ENCODE measurements at regions not wholly inside any gene's neighbourhood (a gene's known extent, or its start where the extent isn't known, plus 50 kb on each side); places are given as distances from the start of the nearest gene placed in this dataset.
"Not testable (repeated sequence)": the region's sequence is repeated elsewhere in the genome, so short reads cannot be mapped to it uniquely, and the experiment has no call there.

DNA sequence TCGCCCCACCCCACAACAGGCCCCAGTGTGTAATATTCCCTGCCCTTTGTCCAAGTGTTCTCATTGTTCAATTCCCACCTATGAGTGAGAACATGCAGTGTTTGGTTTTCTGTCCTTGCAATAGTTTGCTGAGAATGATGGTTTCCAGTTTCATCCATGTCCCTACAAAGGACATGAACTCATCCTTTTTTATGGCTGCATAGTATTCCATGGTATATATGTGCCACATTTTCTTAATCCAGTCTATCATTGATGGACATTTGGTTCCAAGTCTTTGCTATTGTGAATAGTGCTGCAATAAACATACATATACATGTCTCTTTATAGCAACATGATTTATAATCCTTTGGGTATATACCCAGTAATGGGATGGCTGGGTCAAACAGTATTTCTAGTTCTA, 132.7 kb downstream of the SNX10 start:
- not testable (repeated sequence) for DNase-seq (ENCODE audit: low read depth)

DNA sequence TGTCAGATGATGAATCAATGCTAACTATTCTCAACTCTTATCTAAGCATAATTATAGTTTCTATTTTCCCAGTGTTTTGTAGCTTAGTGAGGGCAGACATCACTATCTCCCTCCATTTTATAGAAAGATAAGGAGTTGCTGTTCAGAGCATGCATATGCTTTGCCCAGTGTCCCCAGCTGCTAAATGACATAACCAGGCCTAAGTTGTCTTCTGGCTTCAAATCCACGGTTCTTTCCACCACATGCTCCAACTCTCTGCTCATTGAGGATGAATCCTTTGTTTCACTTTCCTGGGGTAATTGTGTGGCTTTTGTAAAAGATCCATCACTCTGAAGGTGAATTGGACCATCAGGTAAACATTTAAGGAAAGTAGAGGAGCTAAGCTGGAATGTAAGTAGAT, 134.0 kb downstream of the SNX10 start:
- no peak for DNase-seq (ENCODE audit: low read depth)

DNA sequence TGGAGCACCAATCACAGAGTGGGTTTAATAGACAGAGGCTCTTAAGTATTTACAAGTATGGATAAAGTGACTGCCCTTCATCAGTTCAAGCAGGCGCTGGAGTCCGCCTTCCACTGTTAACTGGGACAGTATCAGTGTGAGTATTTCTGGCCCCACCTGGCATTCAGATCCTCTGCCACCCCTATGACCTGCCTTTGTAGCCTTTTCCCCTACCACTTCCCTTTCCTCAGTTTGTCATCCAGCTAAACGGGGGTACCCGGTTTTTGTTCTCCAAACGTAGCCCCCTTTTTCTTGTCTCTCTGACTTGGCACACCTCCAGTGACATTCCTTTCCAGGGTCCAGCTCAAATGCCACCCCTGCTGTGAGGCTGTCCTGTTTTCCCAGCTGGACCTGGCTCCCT, 134.4 kb downstream of the SNX10 start:
- DNase-seq (ENCODE audit: low read depth): no peak

DNA sequence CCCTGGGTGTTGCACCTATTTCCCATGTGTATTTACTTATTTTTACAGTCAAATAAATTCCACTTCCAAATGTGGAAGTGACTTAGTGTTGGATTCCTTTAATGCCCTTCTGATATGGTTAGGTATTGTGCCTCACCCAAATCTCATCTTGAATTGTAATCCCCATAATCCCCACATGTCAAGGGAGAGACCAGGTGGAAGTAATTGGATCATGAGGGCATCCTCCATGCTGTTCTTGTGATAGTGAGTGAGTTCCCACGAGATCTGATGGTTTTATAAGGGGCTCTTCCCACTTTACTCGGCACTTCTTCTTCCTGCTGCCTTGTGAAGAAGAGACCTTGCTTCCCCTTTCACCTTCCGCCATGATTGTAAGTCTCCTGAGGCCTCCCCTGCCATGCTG, 136.9 kb downstream of the SNX10 start:
- no peak for DNase-seq (ENCODE audit: low read depth)

DNA sequence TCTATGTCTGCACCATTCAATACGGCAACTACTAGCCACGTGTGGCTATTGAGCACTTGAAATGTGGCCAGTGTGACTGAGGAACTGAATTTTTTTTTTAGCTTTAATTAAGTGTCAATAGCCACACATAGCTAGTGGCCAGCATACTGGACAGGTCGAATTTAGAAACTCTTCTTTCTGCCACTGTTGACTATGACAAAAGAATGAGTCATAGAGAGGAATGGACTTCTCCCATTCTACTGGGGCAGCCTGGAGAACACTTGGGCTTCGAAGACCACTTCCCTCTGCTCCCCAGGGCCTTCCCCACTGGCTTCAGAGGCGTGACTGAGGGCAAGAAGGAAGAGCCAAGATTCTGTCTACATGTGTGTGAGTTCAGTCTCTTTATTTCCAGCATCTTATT, 137.5 kb downstream of the SNX10 start:
- DNase-seq (ENCODE audit: low read depth): peak; percentile 6

DNA sequence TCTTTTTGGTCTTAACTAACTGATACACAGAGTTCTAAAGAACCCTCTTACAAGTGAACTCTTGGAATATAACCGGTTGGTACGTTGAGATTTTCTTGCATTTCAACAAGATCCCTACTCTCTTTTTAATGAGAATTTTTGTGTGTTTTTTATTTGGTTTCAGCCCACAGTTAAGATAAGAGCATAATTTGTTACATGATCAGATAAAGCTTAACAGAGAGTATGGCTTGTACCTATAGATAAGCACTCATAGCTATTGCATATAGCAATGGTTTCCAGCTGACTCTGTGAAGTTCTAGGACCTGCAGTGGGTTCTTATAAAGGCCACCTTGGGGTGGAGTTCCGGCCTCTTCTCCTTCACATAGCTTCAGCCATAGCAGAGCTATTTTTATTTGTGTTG, 143.3 kb downstream of the SNX10 start:
- DNase-seq (ENCODE audit: low read depth): no peak

DNA sequence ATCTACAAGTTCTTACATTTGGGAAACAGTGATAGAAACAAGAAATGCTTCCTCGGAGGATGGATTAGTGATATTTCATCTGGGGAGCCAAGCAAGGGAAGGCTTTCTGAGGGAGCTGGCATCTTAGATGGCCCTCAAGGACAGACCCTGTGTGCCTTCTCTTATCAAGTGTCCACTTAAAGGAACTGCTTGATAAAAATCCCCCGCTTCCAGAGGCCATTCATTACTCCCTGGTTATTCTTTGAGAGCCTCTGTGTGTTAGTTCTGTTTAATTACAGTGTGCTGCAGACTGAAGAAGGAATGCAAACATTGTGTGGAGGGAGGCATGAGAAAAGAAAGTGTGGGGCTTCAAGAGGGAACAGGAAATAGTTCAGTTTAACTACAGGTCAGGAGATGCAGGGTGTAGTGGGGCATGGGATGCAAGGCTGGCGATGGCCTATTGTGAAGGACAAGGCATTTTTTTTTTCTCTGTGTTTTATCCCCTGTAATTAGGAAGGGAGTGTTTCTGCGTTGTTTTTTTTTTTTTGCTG, 145.4 kb downstream of the SNX10 start:
- no peak for DNase-seq (ENCODE audit: low read depth)

DNA sequence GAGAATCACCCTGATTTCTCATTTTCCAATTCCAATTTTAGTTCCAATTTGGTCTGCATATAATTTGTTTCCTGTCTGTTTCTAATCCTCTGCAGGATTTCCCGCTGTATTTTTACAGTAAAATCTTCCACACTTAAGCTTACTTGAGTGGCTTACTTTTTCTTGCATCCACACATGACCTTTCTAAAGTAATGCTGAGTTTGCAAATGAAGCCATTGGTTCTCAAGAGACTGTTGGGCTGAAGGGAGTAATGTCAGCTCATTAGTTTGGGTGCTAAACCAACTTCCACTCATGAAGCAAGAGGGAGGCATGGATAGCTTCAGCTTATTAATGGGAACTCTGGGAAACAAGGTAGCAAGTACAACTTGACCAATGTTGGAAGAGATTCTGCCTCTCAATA, 146.4 kb downstream of the SNX10 start:
- no peak for DNase-seq (ENCODE audit: low read depth)

DNA sequence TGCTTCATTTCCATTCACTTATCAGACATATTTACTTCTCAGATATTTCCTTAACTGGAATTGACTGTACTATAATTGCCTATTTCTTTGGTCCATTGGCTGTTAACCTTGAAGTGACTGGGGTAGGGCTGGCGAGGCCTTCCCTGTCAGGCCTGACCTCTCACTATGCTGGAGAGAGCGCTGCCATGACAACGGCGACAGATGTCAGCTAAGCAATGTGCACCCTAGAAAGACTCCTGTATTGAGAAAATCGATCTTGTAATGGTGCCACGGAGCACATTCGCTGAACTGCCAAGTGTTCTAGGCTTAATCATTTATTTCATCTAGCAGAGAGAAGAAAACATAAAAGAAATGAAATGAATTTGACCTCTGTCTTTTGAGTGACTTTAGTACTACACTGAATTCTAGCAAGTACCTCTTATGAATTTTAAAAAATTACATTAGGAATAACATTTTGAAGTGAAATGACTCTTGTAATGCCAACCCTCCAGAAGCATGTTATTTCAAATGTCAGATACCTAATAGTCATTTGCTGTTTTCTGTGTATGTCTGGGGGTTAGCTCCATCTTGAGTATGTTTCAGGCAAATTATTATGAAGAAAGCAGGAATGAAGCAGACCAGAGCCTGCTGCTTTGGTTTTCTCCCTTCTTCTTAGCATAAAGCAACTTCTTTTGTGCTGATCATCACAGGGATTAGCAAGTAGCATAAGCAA, 148.0 kb downstream of the SNX10 start:
- DNase-seq (ENCODE audit: low read depth): no peak

DNA sequence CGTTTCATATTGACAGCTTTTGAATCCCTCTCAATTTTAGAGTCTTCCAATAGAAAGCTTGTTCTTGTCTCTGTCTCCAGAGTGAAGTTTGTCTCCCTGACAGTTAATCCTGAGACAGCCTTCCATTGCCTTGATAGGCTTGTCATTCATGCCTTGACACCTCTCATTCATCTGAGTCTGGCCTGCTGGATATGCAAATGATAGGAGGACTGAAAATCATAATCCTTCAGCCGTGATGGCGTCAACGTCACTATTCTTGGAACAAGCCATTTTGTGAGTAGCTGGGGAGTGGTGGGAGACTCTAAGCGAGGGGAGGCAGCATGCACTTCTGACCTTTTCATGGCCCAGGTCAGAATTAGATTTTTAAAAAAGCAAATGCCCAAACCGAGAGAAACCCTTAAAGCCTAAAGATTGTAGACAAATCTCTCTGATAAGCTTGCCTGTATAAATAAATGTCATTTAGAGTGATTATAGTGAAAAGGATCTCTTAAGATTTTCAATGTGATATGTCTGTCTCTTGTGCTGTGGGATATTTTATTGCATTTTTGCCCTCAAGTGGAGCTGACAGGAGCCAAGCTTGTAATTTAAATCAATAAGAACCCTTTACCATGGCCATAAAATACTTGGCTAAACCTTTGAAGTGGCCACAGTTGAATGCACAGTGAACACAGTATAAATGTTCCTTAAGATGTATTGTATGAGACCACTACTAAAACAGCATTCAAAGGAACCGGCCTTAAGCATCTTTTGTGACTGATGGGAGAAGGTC, 148.8 kb downstream of the SNX10 start:
- no peak for DNase-seq (ENCODE audit: low read depth)

DNA sequence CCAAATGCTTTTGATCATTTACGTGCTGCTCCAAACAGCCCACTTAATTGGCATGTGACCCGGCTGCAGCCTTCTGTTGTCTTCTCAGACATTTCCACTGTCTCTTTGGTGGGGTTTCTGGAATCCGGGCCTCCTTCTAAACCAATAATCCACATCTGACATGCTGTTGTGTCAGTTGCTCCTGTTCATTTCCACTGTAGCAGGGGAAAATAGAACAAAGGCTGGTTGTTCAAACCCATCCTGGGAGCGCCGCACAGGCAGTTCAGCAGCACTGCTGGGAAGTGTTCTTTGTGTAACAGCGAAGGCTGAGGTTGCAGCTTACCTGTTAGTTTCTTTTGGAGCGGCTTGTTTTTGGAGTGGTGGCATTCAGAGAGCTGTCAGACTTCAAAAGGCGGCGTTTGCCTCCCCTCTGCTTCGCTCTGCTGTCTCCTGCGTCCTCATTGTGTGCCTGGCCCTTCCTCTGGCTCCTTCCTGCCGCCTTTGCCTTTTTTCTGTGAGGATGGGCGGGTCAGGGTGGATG, 149.4 kb downstream of the SNX10 start:
- DNase-seq (ENCODE audit: low read depth): no peak

DNA sequence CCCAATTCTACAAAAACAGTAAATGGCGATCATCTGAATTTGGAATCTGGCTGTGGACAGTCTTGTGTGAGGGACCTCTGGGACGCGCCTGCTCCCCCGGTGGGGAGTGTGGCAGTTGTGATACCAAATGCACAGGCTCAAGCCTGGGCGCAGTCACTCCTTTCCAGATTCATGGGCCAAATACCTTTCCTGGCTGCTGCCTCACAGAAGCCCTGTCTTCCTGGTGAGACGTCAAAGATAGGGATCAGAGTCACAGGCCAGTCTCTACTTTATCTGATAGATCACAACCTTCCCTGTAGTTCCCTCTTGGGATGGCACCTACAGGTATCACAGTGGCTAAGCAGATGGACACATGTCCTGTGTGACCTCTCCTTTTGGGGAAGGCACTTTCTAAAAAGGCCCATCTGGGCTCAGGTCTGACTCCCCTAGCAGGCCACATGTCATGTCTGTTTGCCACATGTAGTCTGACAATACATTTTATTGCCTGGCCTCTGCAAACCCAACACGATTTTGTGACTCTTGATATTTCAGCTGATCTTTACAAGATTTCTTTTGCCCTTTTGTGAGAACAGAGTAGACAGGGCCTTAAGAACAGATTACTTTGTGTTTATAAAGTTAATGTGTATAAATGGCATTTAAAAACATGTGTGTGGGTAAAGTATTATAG, 150.1 kb downstream of the SNX10 start:
- no peak for DNase-seq (ENCODE audit: low read depth)

DNA sequence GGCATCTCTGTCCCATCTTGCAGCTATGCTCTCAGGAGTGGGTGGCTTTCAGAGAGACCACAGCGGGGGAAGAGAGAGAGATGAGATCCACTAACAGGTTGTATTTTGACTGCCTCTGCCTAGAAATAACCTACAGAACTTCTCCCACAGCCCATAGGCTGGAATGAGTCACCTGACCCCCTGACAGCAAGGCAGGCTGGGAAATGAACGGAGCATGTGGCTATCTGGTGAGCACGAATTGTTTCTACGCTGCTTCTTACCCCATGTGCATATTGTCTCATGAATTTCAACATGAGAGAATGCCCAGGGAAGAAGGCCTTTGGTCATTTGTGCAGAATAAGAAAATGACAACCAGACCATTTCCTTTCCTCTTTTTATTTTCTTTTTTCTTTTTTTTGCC, 151.3 kb downstream of the SNX10 start:
- no peak for DNase-seq (ENCODE audit: low read depth)

DNA sequence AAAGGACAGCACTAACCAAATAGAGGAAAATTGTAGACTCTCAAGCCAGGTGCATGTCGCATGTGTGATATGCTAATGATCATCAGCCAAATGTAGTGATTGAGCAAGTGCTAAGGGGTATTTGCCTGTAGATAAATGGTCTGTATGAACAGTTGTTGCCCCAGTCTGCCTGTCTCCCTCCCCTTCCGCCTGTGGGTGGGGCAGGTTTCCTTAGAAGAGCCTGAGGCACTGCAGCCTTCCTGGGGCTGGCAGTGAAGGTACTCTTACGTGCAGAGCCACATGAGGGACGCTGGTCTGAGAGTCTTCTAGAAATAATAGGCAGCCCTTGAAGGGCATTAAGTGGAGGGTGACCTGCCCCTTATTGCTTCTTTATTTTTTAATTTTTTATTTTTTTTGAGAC, 152.1 kb downstream of the SNX10 start:
- DNase-seq (ENCODE audit: low read depth): no peak

DNA sequence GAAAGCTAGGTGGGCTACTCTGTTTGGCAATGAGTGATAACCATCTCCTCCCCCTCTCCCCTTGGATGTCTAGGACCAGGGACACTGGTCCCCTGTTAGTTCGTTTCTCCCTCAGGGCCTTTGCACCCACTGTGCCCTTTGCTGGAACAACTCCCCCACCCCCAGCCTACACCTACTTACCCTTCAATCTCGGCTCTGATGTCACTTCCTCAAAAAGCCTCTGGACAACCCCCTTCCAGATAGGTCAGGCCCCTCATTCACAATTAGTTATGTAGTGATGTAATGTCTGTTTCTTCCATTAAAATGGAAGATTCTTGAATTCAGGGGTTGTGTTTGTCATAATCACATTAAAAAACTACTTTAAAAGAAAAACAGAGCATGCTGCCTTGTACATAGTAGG, 152.9 kb downstream of the SNX10 start:
- no peak for DNase-seq (ENCODE audit: low read depth)

DNA sequence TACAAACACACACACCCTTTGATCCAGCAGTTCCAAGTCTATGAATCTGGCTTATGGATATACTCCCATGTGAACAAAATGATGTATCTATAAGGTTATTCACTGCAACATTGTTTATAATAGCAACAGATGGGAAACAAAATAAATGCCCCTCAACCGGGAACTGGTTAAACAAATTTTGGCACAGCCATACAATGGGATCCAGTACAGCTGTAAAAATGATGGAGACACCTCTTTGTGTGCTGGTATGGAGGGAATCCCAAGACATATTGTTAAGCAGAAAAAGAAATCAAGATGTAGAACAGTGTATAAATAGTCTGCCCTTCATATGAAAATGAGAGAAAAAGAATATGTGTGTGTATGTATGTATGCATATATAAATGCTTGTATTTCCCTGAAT, 155.5 kb downstream of the SNX10 start:
- no peak for DNase-seq (ENCODE audit: low read depth)

DNA sequence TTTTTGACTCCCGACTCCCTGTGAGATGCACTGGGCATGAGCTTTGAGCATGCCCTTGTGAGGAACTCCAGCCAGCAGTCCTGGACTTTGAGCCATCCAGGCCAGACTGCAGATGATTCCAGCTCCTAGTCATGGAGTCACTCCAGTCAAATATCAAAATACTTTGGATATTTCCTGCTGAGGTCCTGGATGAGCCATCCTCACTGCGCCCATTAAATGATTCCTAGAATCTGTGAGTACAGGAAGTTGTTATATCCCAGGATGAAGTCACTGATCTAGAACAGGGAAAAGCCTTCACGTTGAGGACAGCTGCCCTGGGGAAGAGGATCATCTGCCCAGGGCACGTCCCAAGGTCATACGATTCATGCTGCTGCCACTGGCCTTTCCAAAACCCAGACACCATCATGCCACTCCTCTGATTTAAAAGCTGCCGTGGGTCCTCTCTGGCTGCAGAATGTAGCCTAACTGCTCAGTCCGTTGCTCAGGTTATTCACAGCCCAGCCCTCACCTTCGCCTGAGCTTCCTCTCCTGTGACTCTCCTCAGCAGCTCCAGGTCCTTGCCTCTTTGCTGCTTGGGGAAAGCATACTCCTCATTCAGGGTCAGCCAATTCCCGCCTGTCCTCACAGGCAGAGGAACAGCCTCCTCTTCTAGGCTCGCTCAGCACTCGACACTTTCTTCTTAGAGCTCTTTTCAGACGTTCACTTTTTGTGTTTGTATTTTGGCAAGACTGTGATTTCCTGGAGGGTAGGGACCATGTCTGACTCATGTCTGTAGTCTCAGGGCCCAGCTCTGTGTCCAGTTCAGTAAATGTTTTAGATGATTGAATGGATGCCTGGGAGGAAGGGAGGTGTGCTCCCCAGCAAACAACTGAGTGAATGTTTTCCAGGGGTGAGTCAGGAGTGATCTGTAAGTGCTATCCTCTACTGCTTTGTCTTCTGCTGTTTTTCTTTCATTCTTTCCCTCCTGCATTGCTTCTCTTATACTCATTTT, 157.8 kb downstream of the SNX10 start:
- no peak for DNase-seq (ENCODE audit: low read depth)

DNA sequence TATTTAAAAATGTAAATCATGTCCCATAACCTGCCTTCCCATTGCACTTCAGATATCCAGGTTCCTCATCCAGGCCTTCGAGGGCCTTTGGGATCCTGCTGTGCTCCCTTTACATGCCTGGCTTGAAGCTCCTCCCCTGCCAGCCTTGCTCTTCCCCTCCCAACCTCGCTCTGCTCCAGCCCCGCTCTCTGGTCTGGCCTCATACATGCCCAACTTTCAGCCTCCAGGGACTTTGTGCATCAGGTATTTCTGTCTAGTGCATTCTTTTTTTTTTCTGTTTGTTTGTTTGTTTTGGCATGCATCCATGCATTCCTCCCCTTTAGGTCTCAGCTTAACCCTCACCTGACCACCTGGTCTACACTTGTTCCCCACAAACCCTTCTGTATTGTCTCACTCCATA, 160.3 kb downstream of the SNX10 start:
- DNase-seq (ENCODE audit: low read depth): no peak

DNA sequence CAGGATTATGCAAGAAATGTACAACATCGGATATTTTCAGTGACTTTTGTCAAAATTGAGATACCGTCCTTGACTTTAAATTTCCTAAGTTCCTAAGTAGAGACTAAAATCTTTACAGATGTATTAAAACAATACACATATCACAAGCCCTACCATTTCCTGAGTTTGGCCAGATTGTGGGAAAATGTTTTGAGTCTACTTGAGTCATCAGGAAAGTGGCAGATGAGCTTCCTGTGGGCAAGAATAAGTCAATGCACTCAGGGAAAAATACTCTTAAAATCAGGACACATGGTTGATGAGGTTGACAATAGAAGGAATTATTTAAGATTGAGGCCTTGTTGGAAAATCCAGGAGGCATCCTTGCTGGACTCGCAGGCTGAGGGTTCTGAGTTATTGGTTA, 162.5 kb downstream of the SNX10 start:
- DNase-seq (ENCODE audit: low read depth): no peak

DNA sequence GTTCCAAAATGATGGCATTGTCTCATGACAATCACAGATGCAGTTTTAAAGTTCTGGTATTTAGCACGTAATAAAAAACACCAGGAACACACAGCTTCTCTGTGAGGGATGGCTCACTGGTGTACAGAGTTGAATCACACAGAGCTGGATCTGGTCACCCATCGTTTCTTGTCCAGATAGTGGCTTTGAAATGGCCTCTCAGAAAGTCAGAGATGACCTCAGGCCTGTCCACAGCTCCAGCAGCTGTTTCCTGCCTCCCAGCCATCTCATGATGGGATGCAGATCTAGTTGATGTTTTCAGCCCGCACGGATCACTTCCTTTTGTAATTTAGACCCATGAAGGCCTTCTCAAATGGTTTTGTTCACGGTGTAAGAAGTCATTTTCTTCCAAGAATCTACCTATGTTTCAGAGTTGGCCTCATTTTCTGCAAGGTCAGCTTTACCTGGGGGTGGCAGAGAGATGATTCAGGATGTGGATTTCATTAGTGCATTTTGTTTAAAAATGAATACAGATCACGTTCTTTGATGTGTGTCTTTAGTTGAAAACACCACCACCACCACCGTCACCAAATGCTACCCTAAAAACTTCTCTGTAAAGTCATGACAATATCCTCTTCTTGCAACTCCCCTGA, 166.2 kb downstream of the SNX10 start:
- DNase-seq (ENCODE audit: low read depth): peak; percentile 24
